ENCODE measurements at regions not wholly inside any gene's neighbourhood (a gene's known extent, or its start where the extent isn't known, plus 50 kb on each side); places are given as distances from the start of the nearest gene placed in this dataset.

GRCh38 chr9:119667916-119668315 lies 298.7 kb upstream of the BRINP1 start:
- H3K4me1 ChIP-seq (ENCODE audit: low read depth): no peaks in the 10 kb centered on the region
- no peak overlapping the region for H3K27ac ChIP-seq
- H3K27me3 ChIP-seq: no peaks in the 10 kb centered on the region
- no peak for TF ChIP-seq CTCF (IDR thresholded peaks at IDR 0.05; ENCODE audit: low read depth, low read length)
- no peaks in the 10 kb centered on the region for H3K36me3 ChIP-seq
- no peak overlapping the region for H3K4me3 ChIP-seq
- no peak for DNase-seq (ENCODE audit: low read depth in 1 of 2, low spot score in 1 of 2)
- no peaks in the 10 kb centered on the region for H3K9me3 ChIP-seq (ENCODE audit: low read depth)

GRCh38 chr9:119667163-119667562 lies 297.9 kb upstream of the BRINP1 start:
- H3K27ac ChIP-seq: no peak overlapping the region
- H3K27me3 ChIP-seq: no peaks in the 10 kb centered on the region
- H3K4me1 ChIP-seq (ENCODE audit: low read depth): no peaks in the 10 kb centered on the region
- H3K4me3 ChIP-seq: no peak overlapping the region
- H3K36me3 ChIP-seq: no peaks in the 10 kb centered on the region
- TF ChIP-seq CTCF (IDR thresholded peaks at IDR 0.05; ENCODE audit: low read depth, low read length): no peak
- H3K9me3 ChIP-seq (ENCODE audit: low read depth): no peaks in the 10 kb centered on the region
- DNase-seq (ENCODE audit: low read depth in 1 of 2, low spot score in 1 of 2): no peak

GRCh38 chr9:119662329-119662728 lies 293.1 kb upstream of the BRINP1 start:
- H3K9me3 ChIP-seq (ENCODE audit: low read depth): no peaks in the 10 kb centered on the region
- TF ChIP-seq CTCF (IDR thresholded peaks at IDR 0.05; ENCODE audit: low read depth, low read length): no peak
- no peak overlapping the region for H3K27ac ChIP-seq
- no peaks in the 10 kb centered on the region for H3K27me3 ChIP-seq
- H3K36me3 ChIP-seq: no peaks in the 10 kb centered on the region
- H3K4me1 ChIP-seq (ENCODE audit: low read depth): no peaks in the 10 kb centered on the region
- DNase-seq (ENCODE audit: low read depth in 1 of 2, low spot score in 1 of 2): no peak
- H3K4me3 ChIP-seq: no peak overlapping the region

- Histone ChIP-seq H3K4me3 (no peak overlapping the region), H3K36me3 (no peaks in the 10 kb centered on the region), H3K4me1 (ENCODE audit: low read depth) (no peaks in the 10 kb centered on the region), H3K27me3 (no peaks in the 10 kb centered on the region), H3K27ac (no peak overlapping the region), H3K9me3 (ENCODE audit: low read depth) (no peaks in the 10 kb centered on the region)
- TF ChIP-seq CTCF (IDR thresholded peaks at IDR 0.05; ENCODE audit: low read depth, low read length): no peak
- no peak for DNase-seq (ENCODE audit: low read depth in 1 of 2, low spot score in 1 of 2)
Measured at GRCh38 chr9:119652931-119653330, 283.7 kb upstream of the BRINP1 start.

GRCh38 chr9:119649205-119649604 lies 280.0 kb upstream of the BRINP1 start:
- TF ChIP-seq CTCF (IDR thresholded peaks at IDR 0.05; ENCODE audit: low read depth, low read length): no peak
- Histone ChIP-seq H3K36me3 (no peaks in the 10 kb centered on the region), H3K4me1 (ENCODE audit: low read depth) (no peaks in the 10 kb centered on the region), H3K4me3 (no peak overlapping the region), H3K27me3 (no peaks in the 10 kb centered on the region), H3K27ac (no peak overlapping the region), H3K9me3 (ENCODE audit: low read depth) (no peaks in the 10 kb centered on the region)
- no peak for DNase-seq (ENCODE audit: low read depth in 1 of 2, low spot score in 1 of 2)

Data from cardiac muscle cell (in vitro differentiated cells and primary cell).